ENCODE measurements at regions not wholly inside any gene's neighbourhood (a gene's known extent, or its start where the extent isn't known, plus 50 kb on each side); places are given as distances from the start of the nearest gene placed in this dataset.
A peak's percentile ranks its signal among the peaks of the same experiment; 100 is the strongest.

- no peak for DNase-seq
Measured at GRCh38 chr9:94159069-94159939, 75.0 kb downstream of the PTPDC1 start.

GRCh38 chr9:94160594-94161501 lies 76.6 kb downstream of the PTPDC1 start:
- no peak for DNase-seq

- no peak for DNase-seq
Measured at GRCh38 chr9:94161673-94162072, 77.4 kb downstream of the PTPDC1 start.

- no peak for DNase-seq
Measured at GRCh38 chr9:94164806-94165549, 80.7 kb downstream of the PTPDC1 start.

- peak; percentile 98 for DNase-seq
Measured at GRCh38 chr9:94165592-94166235, 81.5 kb downstream of the PTPDC1 start.

- peak; percentile 97 for DNase-seq
Measured at GRCh38 chr9:94166236-94166975, 82.1 kb downstream of the PTPDC1 start.

- DNase-seq = no peak
Measured at GRCh38 chr9:94166976-94167346, 82.7 kb downstream of the PTPDC1 start.

- DNase-seq = no peak
Measured at GRCh38 chr9:94167376-94167890, 83.2 kb downstream of the PTPDC1 start.

GRCh38 chr9:94168203-94169000 lies 84.1 kb downstream of the PTPDC1 start:
- DNase-seq = no peak

GRCh38 chr9:94169968-94170367 lies 85.7 kb downstream of the PTPDC1 start:
- no peak for DNase-seq

GRCh38 chr9:94173632-94174031 lies 85.5 kb upstream of the ZNF169 start:
- DNase-seq = no peak

- no peak for DNase-seq
Measured at GRCh38 chr9:94174164-94174563, 84.9 kb upstream of the ZNF169 start.

- no peak for DNase-seq
Measured at GRCh38 chr9:94175669-94176068, 83.4 kb upstream of the ZNF169 start.

GRCh38 chr9:94176608-94177007 lies 82.5 kb upstream of the ZNF169 start:
- DNase-seq = no peak

GRCh38 chr9:94178927-94179326 lies 80.2 kb upstream of the ZNF169 start:
- DNase-seq = no peak

GRCh38 chr9:94181408-94182181 lies 77.5 kb upstream of the ZNF169 start:
- no peak for DNase-seq

- DNase-seq = no peak
Measured at GRCh38 chr9:94182532-94182931, 76.6 kb upstream of the ZNF169 start.

- DNase-seq = no peak
Measured at GRCh38 chr9:94183240-94183999, 75.7 kb upstream of the ZNF169 start.

- DNase-seq = no peak
Measured at GRCh38 chr9:94188246-94188645, 70.9 kb upstream of the ZNF169 start.

Data from CD4-positive, alpha-beta T cell treated with Interleukin-10 for 1 hour (primary cell).